ENCODE measurements at regions not wholly inside any gene's neighbourhood (a gene's known extent, or its start where the extent isn't known, plus 50 kb on each side); places are given as distances from the start of the nearest gene placed in this dataset.

- TF ChIP-seq CTCF (IDR thresholded peaks at IDR 0.05; ENCODE audit: insufficient read depth, low read length) (no peak), POLR2AphosphoS5 (IDR thresholded peaks at IDR 0.05; ENCODE audit: low read depth) (no peak), REST (IDR thresholded peaks at IDR 0.05; ENCODE audit: insufficient replicate concordance, low read depth) (no peak), SPI1 (IDR thresholded peaks at IDR 0.05; ENCODE audit: borderline replicate concordance, low read depth) (no peak)
Observed at GRCh38 chr3:76266511-76266910, 481.2 kb upstream of the ZNF717 start.

Measured in HL-60 (cell line).